22Rv1 (cell line): ENCODE measurements at regions not wholly inside any gene's neighbourhood (a gene's known extent, or its start where the extent isn't known, plus 50 kb on each side); places are given as distances from the start of the nearest gene placed in this dataset.

Source experiments
- ZFX ChIP-seq: fragments of 450-650 bp; IDR thresholded peaks from 2 replicates; pipeline ENCODE4 v1.6.1; 2017; ENCODE audit warnings: antibody characterized with exemption, borderline replicate concordance
- TF ChIP-seq, protein P1 (sequence below): fragments of 450-650 bp; IDR thresholded peaks from 2 replicates; pipeline ENCODE4 v1.5.1; 2017; ENCODE audit warnings: mild to moderate bottlenecking

DNA sequence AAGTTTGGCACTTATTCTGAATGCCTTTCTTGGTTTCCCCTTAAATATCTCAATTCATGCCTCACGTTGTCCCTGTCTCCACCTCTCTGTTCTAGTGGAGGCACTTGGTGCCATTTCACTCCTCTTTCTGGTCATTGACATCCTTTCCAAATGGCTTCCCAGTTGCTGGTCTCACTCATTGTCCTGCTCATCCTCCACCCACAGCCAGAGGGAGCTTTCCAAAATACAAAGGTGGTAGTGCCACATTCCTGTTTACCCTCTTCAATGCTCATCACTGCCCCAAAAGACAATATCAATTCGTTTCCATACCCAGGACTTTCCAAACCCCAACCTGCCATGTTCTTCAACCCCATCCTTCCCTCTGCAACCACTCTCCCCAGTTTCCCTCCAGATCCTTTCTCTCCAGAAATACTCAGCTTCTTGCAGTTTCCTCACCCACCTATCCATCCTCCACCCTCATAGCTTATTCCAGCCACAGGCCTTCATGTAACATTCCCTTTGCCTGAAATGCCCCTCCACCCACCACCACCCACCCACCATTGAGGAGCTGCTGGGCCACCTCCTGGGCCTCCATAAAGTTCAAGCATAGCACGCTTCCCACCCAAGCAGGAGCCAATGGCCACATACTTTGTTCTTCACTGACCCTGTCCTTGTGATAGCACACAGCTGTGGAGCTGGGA, 63.1 kb upstream of the ADRB1 start:
- TF ChIP-seq, protein P1, sequence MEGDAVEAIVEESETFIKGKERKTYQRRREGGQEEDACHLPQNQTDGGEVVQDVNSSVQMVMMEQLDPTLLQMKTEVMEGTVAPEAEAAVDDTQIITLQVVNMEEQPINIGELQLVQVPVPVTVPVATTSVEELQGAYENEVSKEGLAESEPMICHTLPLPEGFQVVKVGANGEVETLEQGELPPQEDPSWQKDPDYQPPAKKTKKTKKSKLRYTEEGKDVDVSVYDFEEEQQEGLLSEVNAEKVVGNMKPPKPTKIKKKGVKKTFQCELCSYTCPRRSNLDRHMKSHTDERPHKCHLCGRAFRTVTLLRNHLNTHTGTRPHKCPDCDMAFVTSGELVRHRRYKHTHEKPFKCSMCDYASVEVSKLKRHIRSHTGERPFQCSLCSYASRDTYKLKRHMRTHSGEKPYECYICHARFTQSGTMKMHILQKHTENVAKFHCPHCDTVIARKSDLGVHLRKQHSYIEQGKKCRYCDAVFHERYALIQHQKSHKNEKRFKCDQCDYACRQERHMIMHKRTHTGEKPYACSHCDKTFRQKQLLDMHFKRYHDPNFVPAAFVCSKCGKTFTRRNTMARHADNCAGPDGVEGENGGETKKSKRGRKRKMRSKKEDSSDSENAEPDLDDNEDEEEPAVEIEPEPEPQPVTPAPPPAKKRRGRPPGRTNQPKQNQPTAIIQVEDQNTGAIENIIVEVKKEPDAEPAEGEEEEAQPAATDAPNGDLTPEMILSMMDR, result peak; percentile 41
- TF ChIP-seq ZFX, result no peak
